Fibroblast of lung (primary cell): ENCODE measurements at regions not wholly inside any gene's neighbourhood (a gene's known extent, or its start where the extent isn't known, plus 50 kb on each side); places are given as distances from the start of the nearest gene placed in this dataset.
A peak's percentile ranks its signal among the peaks of the same experiment; 100 is the strongest.

Experiments
- DNase-seq, 2 donors: peaks; one replicate each; pipeline versions ENCODE4 v3.0.0 to v3.0.0-alpha.2; 2010; ENCODE audit warnings: low read depth in 2 of 2
- H2AFZ ChIP-seq: 2 replicates; pipeline ENCODE4 v1.5.1; 2012; ENCODE audit warnings: low read length, control low read depth, inconsistent platforms
- H3K27ac ChIP-seq: 2 replicates; pipeline ENCODE4 v1.5.1; 2011; ENCODE audit warnings: low read length, control low read depth; ENCODE audit not compliant: insufficient read depth
- H3K27me3 ChIP-seq: 2 replicates; pipeline ENCODE4 v1.5.1; 2011; ENCODE audit warnings: mild to moderate bottlenecking, low read length; ENCODE audit not compliant: control insufficient read depth, insufficient read depth
- H3K36me3 ChIP-seq: 2 replicates; pipeline ENCODE4 v1.5.1; 2011; ENCODE audit warnings: low read length; ENCODE audit not compliant: control insufficient read depth, insufficient read depth
- H3K4me1 ChIP-seq: 2 replicates; pipeline ENCODE4 v1.5.1; 2011; ENCODE audit warnings: low read length; ENCODE audit not compliant: control insufficient read depth, insufficient read depth; ENCODE audit errors: extremely low read depth
- H3K4me2 ChIP-seq: 2 replicates; pipeline ENCODE4 v1.5.1; 2011; ENCODE audit warnings: low read length, control low read depth; ENCODE audit not compliant: insufficient read depth; ENCODE audit errors: extremely low read depth
- H3K4me3 ChIP-seq, 4 experiments: fragments of 200-600 bp in 1 of 4; sonication (generic) in 1 of 4; replicated peaks in 1 of 4; 2 replicates each; pipeline ENCODE4 v1.5.1; 2011 to 2016; ENCODE audit warnings: low read length in 4 of 4, low read depth in 3 of 4, mild to moderate bottlenecking in 3 of 4, control low read depth in 2 of 4, inconsistent platforms in 1 of 4, mixed read lengths in 1 of 4; ENCODE audit not compliant: insufficient read depth in 1 of 4; ENCODE audit errors: control extremely low read depth in 1 of 4
- H3K79me2 ChIP-seq: 2 replicates; pipeline ENCODE4 v1.5.1; 2012; ENCODE audit warnings: mild to moderate bottlenecking, low read length, inconsistent platforms; ENCODE audit not compliant: control insufficient read depth, insufficient read depth
- H3K9ac ChIP-seq: 2 replicates; pipeline ENCODE4 v1.5.1; 2011; ENCODE audit warnings: mild to moderate bottlenecking, low read length, control low read depth; ENCODE audit not compliant: insufficient read depth
- H3K9me3 ChIP-seq: 2 replicates; pipeline ENCODE4 v1.5.1; 2012; ENCODE audit warnings: low read depth, low read length; ENCODE audit not compliant: control insufficient read depth, insufficient read depth
- H4K20me1 ChIP-seq: 2 replicates; pipeline ENCODE4 v1.5.1; 2011; ENCODE audit warnings: low read length; ENCODE audit not compliant: control insufficient read depth, insufficient read depth; ENCODE audit errors: extremely low read depth
- CTCF ChIP-seq, 2 donors: IDR thresholded peaks in 1 of 2; conservative IDR thresholded peaks in 1 of 2; 1 replicate in 1 of 2; 2 replicates in 1 of 2; pipeline ENCODE4 v1.5.1; 2011 to 2012; ENCODE audit warnings: low read length in 2 of 2, control low read depth in 1 of 2, inconsistent platforms in 1 of 2, low read depth in 1 of 2, mild to moderate bottlenecking in 1 of 2
- EZH2 ChIP-seq: IDR thresholded peaks from 2 replicates; pipeline ENCODE4 v1.5.1; 2012; ENCODE audit warnings: low read length, control low read depth, mild to moderate bottlenecking; ENCODE audit errors: missing control alignments

- no peaks in the 10 kb centered on the region for H3K27me3 ChIP-seq
- H3K4me2 ChIP-seq: no peak overlapping the region
- no peak overlapping the region for H3K9ac ChIP-seq
- H3K9me3 ChIP-seq: no peaks in the 10 kb centered on the region
- TF ChIP-seq CTCF (conservative IDR thresholded peaks at IDR 0.05 in 1 of 2, IDR thresholded peaks at IDR 0.05 in 1 of 2; ENCODE audit: low read depth in 1 of 2, low read length in 2 of 2) (no peak), EZH2 (no peak)
- no peaks in the 10 kb centered on the region for H3K36me3 ChIP-seq
- H4K20me1 ChIP-seq: no peaks in the 10 kb centered on the region
- no peaks in the 10 kb centered on the region for H3K4me1 ChIP-seq
- no peak overlapping the region for H2AFZ ChIP-seq
- DNase-seq: no peak
- H3K79me2 ChIP-seq: no peaks in the 10 kb centered on the region
- H3K27ac ChIP-seq: no peak overlapping the region
- no peak overlapping the region for H3K4me3 ChIP-seq
Measured at GRCh38 chrX:39938466-39938865, 159.3 kb downstream of the BCOR start.

- no peak for DNase-seq
- Histone ChIP-seq H3K4me3 (no peak overlapping the region), H3K9ac (no peak overlapping the region), H3K27ac (no peak overlapping the region), H4K20me1 (no peaks in the 10 kb centered on the region), H3K36me3 (no peaks in the 10 kb centered on the region), H3K27me3 (no peaks in the 10 kb centered on the region), H3K79me2 (no peaks in the 10 kb centered on the region), H3K4me1 (no peaks in the 10 kb centered on the region), H2AFZ (no peak overlapping the region), H3K4me2 (no peak overlapping the region), H3K9me3 (no peaks in the 10 kb centered on the region)
- TF ChIP-seq CTCF (conservative IDR thresholded peaks at IDR 0.05 in 1 of 2, IDR thresholded peaks at IDR 0.05 in 1 of 2; ENCODE audit: low read depth in 1 of 2, low read length in 2 of 2): no peak
- TF ChIP-seq EZH2: no peak
Measured at GRCh38 chrX:39939678-39940077, 158.1 kb downstream of the BCOR start.

GRCh38 chrX:39941332-39941920 lies 156.3 kb downstream of the BCOR start:
- no peak for TF ChIP-seq CTCF (conservative IDR thresholded peaks at IDR 0.05 in 1 of 2, IDR thresholded peaks at IDR 0.05 in 1 of 2; ENCODE audit: low read depth in 1 of 2, low read length in 2 of 2)
- no peak for TF ChIP-seq EZH2
- no peaks in the 10 kb centered on the region for H3K27me3 ChIP-seq
- H4K20me1 ChIP-seq: no peaks in the 10 kb centered on the region
- no peaks in the 10 kb centered on the region for H3K36me3 ChIP-seq
- peak in 1 of 2 donors; percentile 65 for DNase-seq
- no peak overlapping the region for H3K4me2 ChIP-seq
- no peaks in the 10 kb centered on the region for H3K4me1 ChIP-seq
- H3K27ac ChIP-seq: no peak overlapping the region
- H2AFZ ChIP-seq: no peak overlapping the region
- H3K9me3 ChIP-seq: no peaks in the 10 kb centered on the region
- no peaks in the 10 kb centered on the region for H3K79me2 ChIP-seq
- H3K9ac ChIP-seq: no peak overlapping the region
- no peak overlapping the region for H3K4me3 ChIP-seq
